Neural progenitor cell (in vitro differentiated cells): ENCODE measurements at regions not wholly inside any gene's neighbourhood (a gene's known extent, or its start where the extent isn't known, plus 50 kb on each side); places are given as distances from the start of the nearest gene placed in this dataset.

Experiments
- DNase-seq: peaks from one replicate; pipeline ENCODE4 v3.0.0-alpha.2; 2016; ENCODE audit warnings: low spot score
- H2AFZ ChIP-seq: fragments of 200-600 bp; sonication (generic); replicated peaks from 2 replicates; pipeline ENCODE4 v1.6.1; 2016; ENCODE audit warnings: antibody characterized with exemption
- H3F3A ChIP-seq: fragments of 200-600 bp; sonication (generic); 2 replicates; pipeline ENCODE4 v1.6.1; 2016; ENCODE audit warnings: antibody characterized with exemption, low read depth
- H3K27ac ChIP-seq: fragments of 200-600 bp; sonication (generic); 2 replicates; pipeline ENCODE4 v1.5.1; 2016; ENCODE audit warnings: mild to moderate bottlenecking
- H3K27me3 ChIP-seq: fragments of 200-600 bp; sonication (generic); 2 replicates; pipeline ENCODE4 v1.6.1; 2016; ENCODE audit warnings: mild to moderate bottlenecking, moderate library complexity
- H3K36me3 ChIP-seq: fragments of 200-600 bp; sonication (generic); 2 replicates; pipeline ENCODE4 v1.5.1; 2016
- H3K4me1 ChIP-seq: fragments of 200-600 bp; sonication (generic); 2 replicates; pipeline ENCODE4 v1.6.1; 2016; ENCODE audit warnings: mixed run types
- H3K4me2 ChIP-seq: fragments of 200-600 bp; sonication (generic); 2 replicates; pipeline ENCODE4 v1.6.1; 2016
- H3K4me3 ChIP-seq: fragments of 200-600 bp; sonication (generic); 2 replicates; pipeline ENCODE4 v1.5.1; 2016
- H3K79me2 ChIP-seq: fragments of 200-600 bp; sonication (generic); 2 replicates; pipeline ENCODE4 v1.6.1; 2016; ENCODE audit warnings: low read depth
- H3K9ac ChIP-seq: fragments of 200-600 bp; sonication (generic); 2 replicates; pipeline ENCODE4 v1.6.1; 2016
- H3K9me3 ChIP-seq: fragments of 200-600 bp; sonication (generic); 2 replicates; pipeline ENCODE4 v1.5.1; 2016; ENCODE audit warnings: low read depth
- H4K20me1 ChIP-seq: fragments of 200-600 bp; sonication (generic); 2 replicates; pipeline ENCODE4 v1.6.1; 2016; ENCODE audit warnings: low read depth
- H3K27ac Mint-ChIP-seq: 3 replicates; pipeline ENCODE4 v1.8.0; 2021; ENCODE audit warnings: mixed read lengths
- H3K27me3 Mint-ChIP-seq: 2 replicates; pipeline ENCODE4 v1.8.0; 2022; ENCODE audit warnings: low read depth, mild to moderate bottlenecking, inconsistent platforms, moderate library complexity, mixed read lengths; ENCODE audit not compliant: insufficient read depth
- H3K36me3 Mint-ChIP-seq: 3 replicates; pipeline ENCODE4 v1.8.0; 2021; ENCODE audit warnings: mixed read lengths
- H3K4me1 Mint-ChIP-seq: 3 replicates; pipeline ENCODE4 v1.8.0; 2021; ENCODE audit warnings: mixed read lengths
- H3K4me3 Mint-ChIP-seq: 3 replicates; pipeline ENCODE4 v1.8.0; 2021; ENCODE audit warnings: mild to moderate bottlenecking, moderate library complexity, mixed read lengths
- H3K9me3 Mint-ChIP-seq: 3 replicates; pipeline ENCODE4 v1.8.0; 2020; ENCODE audit warnings: mixed read lengths
- CTCF ChIP-seq: fragments of 200-600 bp; sonication (generic); IDR thresholded peaks from 2 replicates; pipeline ENCODE4 v1.5.1; 2017; ENCODE audit warnings: antibody characterized with exemption, mild to moderate bottlenecking
- EZH2 ChIP-seq: fragments of 200-600 bp; sonication (generic); IDR thresholded peaks from 2 replicates; pipeline ENCODE4 v1.6.1; 2017; ENCODE audit warnings: antibody characterized with exemption, mild to moderate bottlenecking, moderate library complexity
- EZH2phosphoT487 ChIP-seq: fragments of 200-600 bp; sonication (generic); IDR thresholded peaks from 2 replicates; pipeline ENCODE4 v1.6.1; 2017; ENCODE audit warnings: antibody characterized with exemption

- no peaks in the 10 kb centered on the region for H3K36me3 Mint-ChIP-seq
- H3K9me3 Mint-ChIP-seq: no peaks in the 10 kb centered on the region
- Histone ChIP-seq H2AFZ (no peak overlapping the region), H3K4me3 (no peak overlapping the region), H3K4me2 (no peak overlapping the region), H3K27me3 (no peaks in the 10 kb centered on the region), H3K4me1 (no peaks in the 10 kb centered on the region), H3K9ac (no peak overlapping the region), H3K9me3 (no peaks in the 10 kb centered on the region), H4K20me1 (no peaks in the 10 kb centered on the region), H3F3A (no peaks in the 10 kb centered on the region), H3K79me2 (no peaks in the 10 kb centered on the region), H3K27ac (no peak overlapping the region), H3K36me3 (no peaks in the 10 kb centered on the region)
- TF ChIP-seq CTCF (no peak), EZH2 (no peak), EZH2phosphoT487 (no peak)
- no peak overlapping the region for H3K4me3 Mint-ChIP-seq
- peaks cover 14% of the 10 kb centered on the region for H3K27me3 Mint-ChIP-seq
- H3K27ac Mint-ChIP-seq: no peak overlapping the region
- DNase-seq: no peak
- H3K4me1 Mint-ChIP-seq: peaks cover 16% of the 10 kb centered on the region
Measured at GRCh38 chr17:83186751-83187421, 107.5 kb downstream of the METRNL start.

- Mint-ChIP-seq H3K27ac (no peak overlapping the region), H3K4me3 (no peak overlapping the region), H3K4me1 (peaks cover 14% of the 10 kb centered on the region), H3K36me3 (no peaks in the 10 kb centered on the region), H3K9me3 (no peaks in the 10 kb centered on the region), H3K27me3 (peaks cover 14% of the 10 kb centered on the region)
- H3K36me3 ChIP-seq: no peaks in the 10 kb centered on the region
- no peaks in the 10 kb centered on the region for H3K27me3 ChIP-seq
- no peak overlapping the region for H3K4me3 ChIP-seq
- no peak for TF ChIP-seq EZH2phosphoT487
- no peak for TF ChIP-seq CTCF
- no peak for TF ChIP-seq EZH2
- H3K27ac ChIP-seq: no peak overlapping the region
- H3K4me1 ChIP-seq: no peaks in the 10 kb centered on the region
- H3K9ac ChIP-seq: no peak overlapping the region
- H2AFZ ChIP-seq: no peak overlapping the region
- no peaks in the 10 kb centered on the region for H3F3A ChIP-seq
- no peaks in the 10 kb centered on the region for H3K79me2 ChIP-seq
- no peak overlapping the region for H3K4me2 ChIP-seq
- H3K9me3 ChIP-seq: no peaks in the 10 kb centered on the region
- no peaks in the 10 kb centered on the region for H4K20me1 ChIP-seq
- no peak for DNase-seq
Measured at GRCh38 chr17:83187782-83188311, 108.4 kb downstream of the METRNL start.

GRCh38 chr17:83189044-83190003 is 109.9 kb downstream of the METRNL start:
- no peak for TF ChIP-seq EZH2
- TF ChIP-seq EZH2phosphoT487: no peak
- no peak for TF ChIP-seq CTCF
- H3K4me1 Mint-ChIP-seq: peaks cover 8% of the 10 kb centered on the region
- DNase-seq: no peak

More at GRCh38 chr17:83189044-83190003, 109.9 kb downstream of the METRNL start:
- H4K20me1 ChIP-seq: no peaks in the 10 kb centered on the region
- Mint-ChIP-seq H3K27ac (peak overlapping the region; percentile 42), H3K4me3 (no peak overlapping the region), H3K9me3 (peaks cover 5% of the 10 kb centered on the region), H3K36me3 (no peaks in the 10 kb centered on the region), H3K27me3 (peaks cover 13% of the 10 kb centered on the region)
- H3K9ac ChIP-seq: no peak overlapping the region
- no peak overlapping the region for H3K4me2 ChIP-seq
- H3K4me1 ChIP-seq: no peaks in the 10 kb centered on the region
- H3F3A ChIP-seq: no peaks in the 10 kb centered on the region
- H3K9me3 ChIP-seq: no peaks in the 10 kb centered on the region
- no peak overlapping the region for H3K4me3 ChIP-seq
- no peak overlapping the region for H2AFZ ChIP-seq
- H3K27me3 ChIP-seq: no peaks in the 10 kb centered on the region
- no peaks in the 10 kb centered on the region for H3K79me2 ChIP-seq
- H3K36me3 ChIP-seq: no peaks in the 10 kb centered on the region
- H3K27ac ChIP-seq: no peak overlapping the region
